HL-60 (cell line): ENCODE measurements at regions not wholly inside any gene's neighbourhood (a gene's known extent, or its start where the extent isn't known, plus 50 kb on each side); places are given as distances from the start of the nearest gene placed in this dataset.

Experiments
- POLR2AphosphoS5 ChIP-seq: IDR thresholded peaks from 2 replicates; pipeline ENCODE4 v1.6.1; 2012; ENCODE audit warnings: low read depth
- REST ChIP-seq: IDR thresholded peaks from 2 replicates; pipeline ENCODE4 v1.6.1; 2012; ENCODE audit warnings: low read depth; ENCODE audit not compliant: insufficient replicate concordance

- TF ChIP-seq POLR2AphosphoS5 = no peak
- no peak for TF ChIP-seq REST
Measured at GRCh38 chr18:78293540-78293939, 686.1 kb upstream of the SALL3 start.
